DOHH2 (cell line): ENCODE measurements at regions not wholly inside any gene's neighbourhood (a gene's known extent, or its start where the extent isn't known, plus 50 kb on each side); places are given as distances from the start of the nearest gene placed in this dataset.
"Not testable (repeated sequence)": the region's sequence is repeated elsewhere in the genome, so short reads cannot be mapped to it uniquely, and the experiment has no call there.

Source experiments
- H3F3A ChIP-seq: fragments of 200-600 bp; sonication (generic), shearing (Covaris generic); 2 replicates; pipeline ENCODE4 v1.6.0; 2016; ENCODE audit warnings: antibody characterized with exemption, mild to moderate bottlenecking; ENCODE audit not compliant: control insufficient read depth, insufficient read depth
- H3K27ac ChIP-seq: fragments of 200-600 bp; sonication (generic); 2 replicates; pipeline ENCODE4 v1.5.1; 2014; ENCODE audit warnings: low read depth, mild to moderate bottlenecking, low read length, moderate library complexity
- H3K27me3 ChIP-seq: fragments of 200-600 bp; sonication (generic); 2 replicates; pipeline ENCODE4 v1.6.1; 2014; ENCODE audit warnings: mild to moderate bottlenecking, low read length, mixed read lengths; ENCODE audit not compliant: control insufficient read depth
- H3K36me3 ChIP-seq: fragments of 200-600 bp; sonication (generic); 2 replicates; pipeline ENCODE4 v1.6.1; 2014; ENCODE audit warnings: mild to moderate bottlenecking, low read length, moderate library complexity, mixed read lengths; ENCODE audit not compliant: control insufficient read depth
- H3K4me1 ChIP-seq: fragments of 200-600 bp; sonication (generic); 2 replicates; pipeline ENCODE4 v1.6.1; 2014; ENCODE audit warnings: mild to moderate bottlenecking, low read length, mixed read lengths; ENCODE audit not compliant: control insufficient read depth
- H3K4me2 ChIP-seq: fragments of 200-600 bp; sonication (generic); 2 replicates; pipeline ENCODE4 v1.6.0; 2014; ENCODE audit warnings: mild to moderate bottlenecking, low read length, moderate library complexity
- H3K4me3 ChIP-seq: fragments of 200-600 bp; sonication (generic); 2 replicates; pipeline ENCODE4 v1.5.1; 2014; ENCODE audit warnings: mild to moderate bottlenecking, low read length, mixed read lengths
- H3K79me2 ChIP-seq: fragments of 200-600 bp; sonication (generic); 2 replicates; pipeline ENCODE4 v1.6.1; 2014; ENCODE audit warnings: mild to moderate bottlenecking, low read length, mixed read lengths; ENCODE audit not compliant: control insufficient read depth
- H3K9me2 ChIP-seq: fragments of 200-600 bp; sonication (generic); replicated peaks from 2 replicates; pipeline ENCODE4 v1.6.1; 2014; ENCODE audit warnings: mild to moderate bottlenecking, low read length, mixed read lengths; ENCODE audit not compliant: control insufficient read depth
- H3K9me3 ChIP-seq: fragments of 200-600 bp; sonication (generic); 2 replicates; pipeline ENCODE4 v1.6.1; 2014; ENCODE audit warnings: antibody characterized with exemption, low read length, mixed read lengths; ENCODE audit not compliant: control insufficient read depth, insufficient read depth
- H4K20me1 ChIP-seq: fragments of 200-600 bp; sonication (generic); 2 replicates; pipeline ENCODE4 v1.6.0; 2014; ENCODE audit warnings: low read depth, mild to moderate bottlenecking, antibody characterized with exemption, low read length, moderate library complexity; ENCODE audit not compliant: control insufficient read depth, insufficient read depth
- CTCF ChIP-seq: fragments of 200-600 bp; sonication (generic); IDR thresholded peaks from one replicate; pipeline ENCODE4 v1.5.1; 2014; ENCODE audit warnings: antibody characterized with exemption, mild to moderate bottlenecking, low read depth, low read length; ENCODE audit not compliant: poor library complexity, severe bottlenecking
- EZH2phosphoT487 ChIP-seq: fragments of 200-600 bp; sonication (generic); IDR thresholded peaks from 2 replicates; pipeline ENCODE4 v1.6.1; 2017; ENCODE audit warnings: borderline replicate concordance, mild to moderate bottlenecking, antibody characterized with exemption, low read length, moderate library complexity, mixed read lengths

- Histone ChIP-seq H3K9me2 (no peaks in the 10 kb centered on the region), H3K27me3 (no peaks in the 10 kb centered on the region), H4K20me1 (no peaks in the 10 kb centered on the region), H3K36me3 (no peaks in the 10 kb centered on the region), H3F3A (no peaks in the 10 kb centered on the region), H3K79me2 (no peaks in the 10 kb centered on the region), H3K9me3 (peaks cover 7% of the 10 kb centered on the region; the same call in 1 of the 2 replicates), H3K4me3 (no peak overlapping the region), H3K4me1 (no peaks in the 10 kb centered on the region), H3K4me2 (no peak overlapping the region), H3K27ac (no peak overlapping the region)
- TF ChIP-seq EZH2phosphoT487 (no peak), CTCF (no peak)
These were observed 102.4 kb upstream of the OR4F16 start for GRCh38 chr1:788835-789234.

- not testable (repeated sequence) for H3F3A ChIP-seq, H3K27me3 ChIP-seq, H3K9me2 ChIP-seq, H3K36me3 ChIP-seq, H4K20me1 ChIP-seq, H3K9me3 ChIP-seq, H3K4me1 ChIP-seq, H3K79me2 ChIP-seq, H3K4me2 ChIP-seq, H3K27ac ChIP-seq, H3K4me3 ChIP-seq
These were observed 103.2 kb upstream of the OR4F16 start for GRCh38 chr1:789606-790005.

- not testable (repeated sequence) for H3K27ac ChIP-seq, H3K4me3 ChIP-seq, H3K36me3 ChIP-seq, H3K79me2 ChIP-seq, H3K27me3 ChIP-seq, H3K9me2 ChIP-seq, H3F3A ChIP-seq, H3K4me2 ChIP-seq, H3K4me1 ChIP-seq, H4K20me1 ChIP-seq, H3K9me3 ChIP-seq
These were observed 104.0 kb upstream of the OR4F16 start for GRCh38 chr1:790388-790930.

- not testable (repeated sequence) for H4K20me1 ChIP-seq, H3K4me2 ChIP-seq, H3K4me3 ChIP-seq, H3K27me3 ChIP-seq, H3F3A ChIP-seq, H3K79me2 ChIP-seq, H3K9me3 ChIP-seq, H3K4me1 ChIP-seq, H3K27ac ChIP-seq, H3K36me3 ChIP-seq, H3K9me2 ChIP-seq
These were observed 107.9 kb upstream of the OR4F16 start for GRCh38 chr1:794310-794709.

GRCh38 chr1:794918-795584, 108.6 kb upstream of the OR4F16 start:
- H3K4me3 ChIP-seq, H3K9me2 ChIP-seq, H3K4me2 ChIP-seq, H3K27me3 ChIP-seq, H3F3A ChIP-seq, H3K79me2 ChIP-seq, H3K9me3 ChIP-seq, H3K4me1 ChIP-seq, H4K20me1 ChIP-seq, H3K27ac ChIP-seq, H3K36me3 ChIP-seq: not testable (repeated sequence)

- H4K20me1 ChIP-seq, H3K4me2 ChIP-seq, H3K9me2 ChIP-seq, H3K27me3 ChIP-seq, H3K4me1 ChIP-seq, H3K9me3 ChIP-seq, H3K27ac ChIP-seq, H3K36me3 ChIP-seq, H3K79me2 ChIP-seq, H3F3A ChIP-seq, H3K4me3 ChIP-seq: not testable (repeated sequence)
These were observed 111.2 kb upstream of the OR4F16 start for GRCh38 chr1:797649-798048.

- H3K27me3 ChIP-seq, H3K9me2 ChIP-seq, H3K79me2 ChIP-seq, H3K36me3 ChIP-seq, H3K4me3 ChIP-seq, H3K27ac ChIP-seq, H3K4me1 ChIP-seq, H4K20me1 ChIP-seq, H3K9me3 ChIP-seq, H3K4me2 ChIP-seq, H3F3A ChIP-seq: not testable (repeated sequence)
These were observed 113.9 kb upstream of the OR4F16 start for GRCh38 chr1:800397-800796.
